BLaER1 treated with 17β-estradiol and CSF1 and Interleukin-3, amounts not matched to agents 10 nM and 100 nM (cell line): ENCODE measurements at regions not wholly inside any gene's neighbourhood (a gene's known extent, or its start where the extent isn't known, plus 50 kb on each side); places are given as distances from the start of the nearest gene placed in this dataset.

Experiments used
- H3K27ac ChIP-seq, 11 experiments: shearing (Covaris generic); formaldehyde crosslinking; 2 replicates each; pipeline ENCODE4 v1.8.1; 2022
- H3K27me3 ChIP-seq, 11 experiments: shearing (Covaris generic); formaldehyde crosslinking; 2 replicates each; pipeline ENCODE4 v1.8.1; 2022
- H3K36me3 ChIP-seq, 11 experiments: shearing (Covaris generic); formaldehyde crosslinking; 2 replicates each; pipeline ENCODE4 v1.8.1; 2022
- H3K4me1 ChIP-seq, 10 experiments: shearing (Covaris generic); formaldehyde crosslinking; 2 replicates each; pipeline ENCODE4 v1.8.1; 2022
- H3K4me2 ChIP-seq, 11 experiments: shearing (Covaris generic); formaldehyde crosslinking; 2 replicates each; pipeline ENCODE4 v1.8.1; 2022
- H3K4me3 ChIP-seq, 10 experiments: shearing (Covaris generic); formaldehyde crosslinking; 2 replicates each; pipeline ENCODE4 v1.8.1; 2022
- H3K9ac ChIP-seq, 11 experiments: shearing (Covaris generic); formaldehyde crosslinking; 2 replicates each; pipeline ENCODE4 v1.8.1; 2022
- H3K9me3 ChIP-seq, 11 experiments: shearing (Covaris generic); formaldehyde crosslinking; replicated peaks in 1 of 11; 2 replicates each; pipeline ENCODE4 v1.8.1; 2022
- H4K20me1 ChIP-seq, 11 experiments: shearing (Covaris generic); formaldehyde crosslinking; 2 replicates each; pipeline ENCODE4 v1.8.1; 2022
- Cebpa-rat ChIP-seq, 11 experiments: shearing (Covaris generic); IDR thresholded peaks; 2 replicates each; pipeline ENCODE4 v1.8.1; 2022

DNA sequence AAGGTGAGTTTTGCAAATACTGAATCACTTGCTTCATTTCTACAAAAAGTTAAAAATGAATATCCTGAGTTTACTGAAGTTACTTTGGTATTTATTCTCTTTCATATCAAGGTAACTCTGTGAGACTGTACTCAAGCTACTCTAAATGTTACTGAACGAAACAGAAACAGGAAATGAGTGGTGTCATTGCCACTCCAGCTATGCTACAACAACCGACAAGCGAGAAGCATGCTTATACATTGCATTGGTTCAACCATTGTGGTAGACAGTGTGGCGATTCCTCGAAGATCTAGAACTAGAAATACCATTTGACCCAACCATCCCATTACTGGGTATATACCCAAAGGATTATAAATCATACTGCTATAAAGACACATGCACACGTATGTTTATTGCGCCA, 313.2 kb upstream of the THBS1 start:
- H3K4me2 ChIP-seq: no peak overlapping the region
- H3K27ac ChIP-seq: no peak overlapping the region

DNA sequence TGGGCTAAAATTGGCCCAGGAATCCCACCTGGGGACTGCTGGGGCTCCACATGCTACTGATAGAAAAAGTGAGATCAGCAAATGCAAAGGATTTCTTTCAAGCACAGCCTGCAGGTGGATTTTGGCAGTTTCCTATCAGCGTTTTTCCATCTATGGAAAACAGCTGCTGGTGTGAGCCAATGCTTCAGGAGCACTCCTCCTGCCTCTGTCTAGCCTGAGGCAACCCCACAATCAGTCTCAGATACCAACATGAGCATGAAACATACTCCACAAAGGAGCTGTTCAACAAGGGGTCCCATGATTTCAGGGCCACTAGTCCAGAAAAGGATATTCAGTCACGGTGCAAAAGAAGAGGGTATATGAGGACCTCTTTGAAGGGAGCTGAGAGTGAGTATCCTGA, 311.5 kb upstream of the THBS1 start:
- Histone ChIP-seq H3K4me1 (peaks cover 0 to 9% (median 0%) of the 10 kb centered on the region in 10 experiments; a peak in 2 of 20 replicates), H3K9ac (no peak overlapping the region)
- TF ChIP-seq Cebpa-rat (IDR thresholded peaks at IDR 0.05): no peak

More for the DNA sequence above, 313.2 kb upstream of the THBS1 start:
- H3K36me3 ChIP-seq: no peaks in the 10 kb centered on the region
- no peak for TF ChIP-seq Cebpa-rat (IDR thresholded peaks at IDR 0.05)
- 0 out of 22 replicates have a peak, but pooled peaks cover 0 to 3% (median 0%) of the 10 kb centered on the region in 11 experiments for H3K9me3 ChIP-seq
- H3K4me1 ChIP-seq: peaks cover 0 to 19% (median 9%) of the 10 kb centered on the region in 10 experiments; a peak in 13 of 20 replicates
- no peak overlapping the region for H3K4me3 ChIP-seq
- H3K27me3 ChIP-seq: no peaks in the 10 kb centered on the region
- no peak overlapping the region for H3K9ac ChIP-seq
- H4K20me1 ChIP-seq: no peaks in the 10 kb centered on the region

DNA sequence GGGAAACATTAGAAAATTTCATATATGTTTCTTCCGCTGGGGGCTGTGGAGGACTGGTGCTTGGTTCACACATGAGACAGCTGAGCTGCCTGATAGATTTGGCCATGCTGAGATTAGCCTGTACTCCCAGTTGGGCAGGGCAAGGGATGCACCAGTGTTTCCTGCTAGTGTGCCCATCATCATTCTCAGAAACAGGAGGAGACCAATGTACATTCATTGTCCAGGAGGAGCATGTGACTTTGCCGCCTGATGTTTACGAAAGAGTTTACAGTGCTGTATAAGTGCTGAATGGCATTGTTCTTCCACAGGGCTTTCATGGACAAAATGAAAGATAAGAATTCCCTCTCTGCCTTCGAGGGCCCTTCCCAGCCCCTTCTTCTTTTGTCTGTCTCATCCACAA, 311.1 kb upstream of the THBS1 start:
- Histone ChIP-seq H3K4me2 (no peak overlapping the region), H3K9ac (no peak overlapping the region), H3K9me3 (no peaks in the 10 kb centered on the region), H3K4me3 (no peak overlapping the region), H3K4me1 (peaks cover 0 to 5% (median 0%) of the 10 kb centered on the region in 10 experiments; a peak in 2 of 20 replicates), H3K27ac (no peak overlapping the region), H3K36me3 (no peaks in the 10 kb centered on the region), H4K20me1 (no peaks in the 10 kb centered on the region), H3K27me3 (no peaks in the 10 kb centered on the region)
- no peak for TF ChIP-seq Cebpa-rat (IDR thresholded peaks at IDR 0.05)

More for the DNA sequence above, 311.5 kb upstream of the THBS1 start:
- no peak overlapping the region for H3K4me3 ChIP-seq
- H3K27ac ChIP-seq: no peak overlapping the region
- no peaks in the 10 kb centered on the region for H3K9me3 ChIP-seq
- no peak overlapping the region for H3K4me2 ChIP-seq
- H3K27me3 ChIP-seq: no peaks in the 10 kb centered on the region
- H3K36me3 ChIP-seq: no peaks in the 10 kb centered on the region
- H4K20me1 ChIP-seq: no peaks in the 10 kb centered on the region

- no peaks in the 10 kb centered on the region for H3K27me3 ChIP-seq
- H4K20me1 ChIP-seq: no peaks in the 10 kb centered on the region
- H3K4me2 ChIP-seq: no peak overlapping the region; a peak in 1 of 22 replicates
- no peak overlapping the region for H3K9ac ChIP-seq
- TF ChIP-seq Cebpa-rat (IDR thresholded peaks at IDR 0.05): no peak
- no peak overlapping the region for H3K4me3 ChIP-seq
- no peak overlapping the region for H3K27ac ChIP-seq
- H3K36me3 ChIP-seq: no peaks in the 10 kb centered on the region
- H3K9me3 ChIP-seq: no peaks in the 10 kb centered on the region
- H3K4me1 ChIP-seq: no peaks in the 10 kb centered on the region; a peak in 1 of 20 replicates
Observed at GRCh38 chr15:39270221-39270855, 310.5 kb upstream of the THBS1 start.

GRCh38 chr15:39270934-39271333, 309.9 kb upstream of the THBS1 start:
- Histone ChIP-seq H3K4me1 (no peaks in the 10 kb centered on the region), H3K9me3 (no peaks in the 10 kb centered on the region), H3K27ac (no peak overlapping the region), H3K9ac (no peak overlapping the region), H3K4me2 (no peak overlapping the region; a peak in 1 of 22 replicates), H3K4me3 (no peak overlapping the region), H4K20me1 (no peaks in the 10 kb centered on the region), H3K27me3 (no peaks in the 10 kb centered on the region), H3K36me3 (no peaks in the 10 kb centered on the region)
- no peak for TF ChIP-seq Cebpa-rat (IDR thresholded peaks at IDR 0.05)

- no peaks in the 10 kb centered on the region for H3K36me3 ChIP-seq
- no peak overlapping the region for H3K4me3 ChIP-seq
- H3K9me3 ChIP-seq: 0 out of 22 replicates have a peak, but pooled peaks cover 0 to under 1% (median 0%) of the 10 kb centered on the region in 11 experiments
- H3K4me1 ChIP-seq: no peaks in the 10 kb centered on the region
- H3K4me2 ChIP-seq: no peak overlapping the region
- H4K20me1 ChIP-seq: no peaks in the 10 kb centered on the region
- H3K27me3 ChIP-seq: no peaks in the 10 kb centered on the region
- TF ChIP-seq Cebpa-rat (IDR thresholded peaks at IDR 0.05): no peak
- H3K9ac ChIP-seq: no peak overlapping the region
- H3K27ac ChIP-seq: no peak overlapping the region
Observed at GRCh38 chr15:39272901-39273300, 308.0 kb upstream of the THBS1 start.

- Histone ChIP-seq H3K4me2 (no peak overlapping the region), H3K9ac (no peak overlapping the region), H3K27ac (no peak overlapping the region), H3K9me3 (0 out of 22 replicates have a peak, but pooled peaks cover 0 to 9% (median 0%) of the 10 kb centered on the region in 11 experiments), H3K4me3 (no peak overlapping the region), H3K27me3 (no peaks in the 10 kb centered on the region), H3K4me1 (no peaks in the 10 kb centered on the region), H3K36me3 (no peaks in the 10 kb centered on the region), H4K20me1 (no peaks in the 10 kb centered on the region)
- no peak for TF ChIP-seq Cebpa-rat (IDR thresholded peaks at IDR 0.05)
Observed at GRCh38 chr15:39273717-39274411, 307.0 kb upstream of the THBS1 start.

DNA sequence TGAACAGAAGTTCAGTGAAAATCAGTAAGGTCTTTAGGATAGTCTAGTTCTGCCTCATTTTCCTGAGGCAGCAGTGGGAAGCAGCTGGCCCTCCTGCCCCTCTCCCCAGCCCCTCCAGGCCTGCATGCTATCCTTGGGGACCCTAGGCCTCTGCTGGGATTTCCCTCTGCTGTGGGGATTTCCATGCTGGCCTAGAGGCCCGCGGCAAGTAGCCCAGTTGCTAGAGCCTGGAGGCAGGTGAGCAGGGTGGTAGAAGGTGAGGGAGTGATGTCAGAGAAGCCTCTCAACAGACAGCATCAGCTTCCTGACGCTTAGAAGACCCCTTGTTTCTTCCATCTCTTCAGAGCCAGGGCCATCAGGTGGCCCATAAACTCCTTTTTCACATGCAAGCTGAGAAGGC, 305.8 kb upstream of the THBS1 start:
- Histone ChIP-seq H3K4me2 (no peak overlapping the region), H4K20me1 (no peaks in the 10 kb centered on the region), H3K9ac (no peak overlapping the region), H3K4me1 (no peaks in the 10 kb centered on the region), H3K9me3 (0 out of 22 replicates have a peak, but pooled peaks cover 0 to 9% (median 0%) of the 10 kb centered on the region in 11 experiments), H3K27ac (no peak overlapping the region), H3K4me3 (no peak overlapping the region), H3K27me3 (no peaks in the 10 kb centered on the region), H3K36me3 (no peaks in the 10 kb centered on the region)
- TF ChIP-seq Cebpa-rat (IDR thresholded peaks at IDR 0.05): no peak

GRCh38 chr15:39279311-39279710, 301.6 kb upstream of the THBS1 start:
- H3K4me1 ChIP-seq: no peaks in the 10 kb centered on the region
- peaks cover 0 to 9% (median 0%) of the 10 kb centered on the region in 11 experiments; a peak in 3 of 22 replicates for H3K9me3 ChIP-seq
- H3K27me3 ChIP-seq: no peaks in the 10 kb centered on the region
- no peak overlapping the region for H3K9ac ChIP-seq
- no peak for TF ChIP-seq Cebpa-rat (IDR thresholded peaks at IDR 0.05)
- no peak overlapping the region for H3K27ac ChIP-seq
- H4K20me1 ChIP-seq: no peaks in the 10 kb centered on the region
- no peak overlapping the region for H3K4me2 ChIP-seq
- H3K4me3 ChIP-seq: no peak overlapping the region
- H3K36me3 ChIP-seq: no peaks in the 10 kb centered on the region
